ENCODE measurements at regions not wholly inside any gene's neighbourhood (a gene's known extent, or its start where the extent isn't known, plus 50 kb on each side); places are given as distances from the start of the nearest gene placed in this dataset.

DNA sequence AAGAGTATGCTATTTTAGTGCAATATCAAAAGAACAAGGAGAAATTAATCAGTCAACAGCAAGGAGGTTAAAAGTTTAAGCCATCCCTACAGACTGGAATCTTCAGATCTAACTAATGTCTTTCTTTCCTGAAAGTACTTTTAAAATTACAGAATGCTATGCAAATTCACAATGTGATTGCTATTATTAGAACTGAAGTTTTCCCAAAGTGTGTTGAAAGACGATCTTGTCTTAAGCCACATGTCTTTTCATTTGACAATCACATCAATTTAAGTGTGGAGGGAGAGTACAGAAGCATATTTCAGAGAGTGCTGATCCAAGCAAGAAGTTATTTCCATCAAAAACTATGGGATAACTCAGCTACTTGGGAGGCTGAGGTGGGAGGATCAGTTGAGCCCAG is 64.7 kb upstream of the TNIP3 start:
- TF ChIP-seq, protein P1, sequence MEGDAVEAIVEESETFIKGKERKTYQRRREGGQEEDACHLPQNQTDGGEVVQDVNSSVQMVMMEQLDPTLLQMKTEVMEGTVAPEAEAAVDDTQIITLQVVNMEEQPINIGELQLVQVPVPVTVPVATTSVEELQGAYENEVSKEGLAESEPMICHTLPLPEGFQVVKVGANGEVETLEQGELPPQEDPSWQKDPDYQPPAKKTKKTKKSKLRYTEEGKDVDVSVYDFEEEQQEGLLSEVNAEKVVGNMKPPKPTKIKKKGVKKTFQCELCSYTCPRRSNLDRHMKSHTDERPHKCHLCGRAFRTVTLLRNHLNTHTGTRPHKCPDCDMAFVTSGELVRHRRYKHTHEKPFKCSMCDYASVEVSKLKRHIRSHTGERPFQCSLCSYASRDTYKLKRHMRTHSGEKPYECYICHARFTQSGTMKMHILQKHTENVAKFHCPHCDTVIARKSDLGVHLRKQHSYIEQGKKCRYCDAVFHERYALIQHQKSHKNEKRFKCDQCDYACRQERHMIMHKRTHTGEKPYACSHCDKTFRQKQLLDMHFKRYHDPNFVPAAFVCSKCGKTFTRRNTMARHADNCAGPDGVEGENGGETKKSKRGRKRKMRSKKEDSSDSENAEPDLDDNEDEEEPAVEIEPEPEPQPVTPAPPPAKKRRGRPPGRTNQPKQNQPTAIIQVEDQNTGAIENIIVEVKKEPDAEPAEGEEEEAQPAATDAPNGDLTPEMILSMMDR (IDR thresholded peaks at IDR 0.05) = no peak
- no peak for TF ChIP-seq POLR2A (IDR thresholded peaks at IDR 0.05)

Data from right lobe of liver (tissue), 4 donors.